ENCODE measurements at regions not wholly inside any gene's neighbourhood (a gene's known extent, or its start where the extent isn't known, plus 50 kb on each side); places are given as distances from the start of the nearest gene placed in this dataset.
A peak's percentile ranks its signal among the peaks of the same experiment; 100 is the strongest.

DNA sequence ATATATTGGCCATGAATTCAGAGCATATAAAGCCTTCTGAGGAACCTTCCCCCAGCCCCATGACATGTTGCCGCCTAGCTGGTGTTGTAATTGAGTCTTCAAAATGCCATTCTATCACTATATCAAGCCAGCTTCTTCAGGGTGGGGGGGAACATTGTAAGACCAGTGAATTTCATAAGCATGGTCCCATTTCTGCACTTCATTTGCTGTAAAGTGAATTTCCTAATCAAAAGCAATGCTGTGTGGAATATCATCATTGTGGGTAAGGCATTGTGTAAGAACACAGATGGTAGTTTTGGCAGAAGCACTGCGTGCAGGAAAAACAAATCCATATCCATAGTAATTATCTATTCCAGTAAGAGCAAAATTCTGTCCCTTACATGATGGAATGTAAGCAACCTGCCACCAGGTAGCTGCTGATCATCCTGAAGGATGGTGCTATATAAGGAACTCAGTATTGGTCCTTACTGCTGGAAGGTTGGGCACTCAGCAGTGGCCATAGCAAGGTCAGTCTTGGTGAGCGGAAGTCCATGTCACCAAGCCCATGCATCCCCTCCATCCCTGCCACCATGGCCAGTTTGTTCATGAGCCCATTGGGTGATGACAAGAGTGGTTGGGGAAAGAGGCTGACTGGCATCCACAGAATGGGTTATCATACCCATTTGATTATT is 159.4 kb downstream of the COPS8 start:
- Histone ChIP-seq H3K9me3 (ENCODE audit: low read depth) (no peaks in the 10 kb centered on the region), H3K27ac (no peak overlapping the region), H3K4me1 (ENCODE audit: low read depth) (no peaks in the 10 kb centered on the region), H3K27me3 (no peaks in the 10 kb centered on the region), H3K4me3 (no peak overlapping the region), H3K36me3 (no peaks in the 10 kb centered on the region)
- peak in 1 of 2 donors; percentile 98 for DNase-seq (ENCODE audit: low read depth in 1 of 2, low spot score in 1 of 2)
- TF ChIP-seq, protein P1, sequence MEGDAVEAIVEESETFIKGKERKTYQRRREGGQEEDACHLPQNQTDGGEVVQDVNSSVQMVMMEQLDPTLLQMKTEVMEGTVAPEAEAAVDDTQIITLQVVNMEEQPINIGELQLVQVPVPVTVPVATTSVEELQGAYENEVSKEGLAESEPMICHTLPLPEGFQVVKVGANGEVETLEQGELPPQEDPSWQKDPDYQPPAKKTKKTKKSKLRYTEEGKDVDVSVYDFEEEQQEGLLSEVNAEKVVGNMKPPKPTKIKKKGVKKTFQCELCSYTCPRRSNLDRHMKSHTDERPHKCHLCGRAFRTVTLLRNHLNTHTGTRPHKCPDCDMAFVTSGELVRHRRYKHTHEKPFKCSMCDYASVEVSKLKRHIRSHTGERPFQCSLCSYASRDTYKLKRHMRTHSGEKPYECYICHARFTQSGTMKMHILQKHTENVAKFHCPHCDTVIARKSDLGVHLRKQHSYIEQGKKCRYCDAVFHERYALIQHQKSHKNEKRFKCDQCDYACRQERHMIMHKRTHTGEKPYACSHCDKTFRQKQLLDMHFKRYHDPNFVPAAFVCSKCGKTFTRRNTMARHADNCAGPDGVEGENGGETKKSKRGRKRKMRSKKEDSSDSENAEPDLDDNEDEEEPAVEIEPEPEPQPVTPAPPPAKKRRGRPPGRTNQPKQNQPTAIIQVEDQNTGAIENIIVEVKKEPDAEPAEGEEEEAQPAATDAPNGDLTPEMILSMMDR (IDR thresholded peaks at IDR 0.05; ENCODE audit: low read depth, low read length) = no peak

DNA sequence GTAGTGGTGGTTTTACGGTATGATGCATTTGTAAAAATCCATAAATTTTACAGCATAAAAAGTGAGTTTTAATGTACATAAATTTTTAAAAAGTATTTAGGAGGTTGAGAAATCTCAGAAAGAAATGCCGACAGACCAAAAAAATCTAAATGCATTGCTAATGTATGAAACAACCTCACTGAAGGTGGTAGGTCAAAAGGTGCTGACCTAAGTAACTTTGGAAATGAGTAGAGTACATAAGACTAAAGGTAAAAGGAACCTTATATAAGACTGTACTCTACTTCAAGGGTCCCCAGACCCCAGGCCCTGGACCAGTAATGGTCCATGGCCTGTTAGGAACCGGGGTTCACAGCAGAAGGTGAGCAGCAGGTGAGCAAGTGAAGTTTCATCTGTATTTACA is 163.4 kb downstream of the COL6A3 start:
- TF ChIP-seq, protein P1 (IDR thresholded peaks at IDR 0.05; ENCODE audit: low read depth, low read length) = no peak
- H3K27me3 ChIP-seq = no peaks in the 10 kb centered on the region
- H3K27ac ChIP-seq = no peak overlapping the region
- H3K9me3 ChIP-seq (ENCODE audit: low read depth) = no peaks in the 10 kb centered on the region
- no peak for DNase-seq (ENCODE audit: low read depth in 1 of 2, low spot score in 1 of 2)
- no peak overlapping the region for H3K4me3 ChIP-seq
- H3K36me3 ChIP-seq = no peaks in the 10 kb centered on the region
- H3K4me1 ChIP-seq (ENCODE audit: low read depth) = peaks cover 4% of the 10 kb centered on the region

DNA sequence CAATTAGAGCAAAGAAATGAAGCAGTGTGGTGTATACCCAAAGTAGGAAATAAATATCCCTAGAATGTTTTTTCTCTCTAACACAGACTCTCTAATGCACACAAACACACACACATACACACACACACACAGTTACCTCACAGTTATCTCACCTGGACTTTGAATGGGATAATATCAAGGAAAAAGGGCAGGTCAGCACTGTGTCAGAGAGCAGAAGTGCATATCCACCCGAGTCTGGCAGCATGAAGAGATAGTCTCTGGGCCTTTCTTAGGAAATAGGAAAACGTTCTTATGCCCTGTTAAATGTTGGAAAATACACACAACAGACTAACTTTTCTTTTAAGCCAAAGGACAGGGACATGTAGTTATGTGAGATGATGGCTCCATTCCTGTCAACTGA is 162.0 kb downstream of the COL6A3 start:
- TF ChIP-seq, protein P1 (IDR thresholded peaks at IDR 0.05; ENCODE audit: low read depth, low read length) = no peak
- peaks cover 4% of the 10 kb centered on the region for H3K4me1 ChIP-seq (ENCODE audit: low read depth)
- H3K27me3 ChIP-seq = no peaks in the 10 kb centered on the region
- no peak for DNase-seq (ENCODE audit: low read depth in 1 of 2, low spot score in 1 of 2)
- H3K4me3 ChIP-seq = no peak overlapping the region
- no peaks in the 10 kb centered on the region for H3K36me3 ChIP-seq
- no peaks in the 10 kb centered on the region for H3K9me3 ChIP-seq (ENCODE audit: low read depth)
- no peak overlapping the region for H3K27ac ChIP-seq

DNA sequence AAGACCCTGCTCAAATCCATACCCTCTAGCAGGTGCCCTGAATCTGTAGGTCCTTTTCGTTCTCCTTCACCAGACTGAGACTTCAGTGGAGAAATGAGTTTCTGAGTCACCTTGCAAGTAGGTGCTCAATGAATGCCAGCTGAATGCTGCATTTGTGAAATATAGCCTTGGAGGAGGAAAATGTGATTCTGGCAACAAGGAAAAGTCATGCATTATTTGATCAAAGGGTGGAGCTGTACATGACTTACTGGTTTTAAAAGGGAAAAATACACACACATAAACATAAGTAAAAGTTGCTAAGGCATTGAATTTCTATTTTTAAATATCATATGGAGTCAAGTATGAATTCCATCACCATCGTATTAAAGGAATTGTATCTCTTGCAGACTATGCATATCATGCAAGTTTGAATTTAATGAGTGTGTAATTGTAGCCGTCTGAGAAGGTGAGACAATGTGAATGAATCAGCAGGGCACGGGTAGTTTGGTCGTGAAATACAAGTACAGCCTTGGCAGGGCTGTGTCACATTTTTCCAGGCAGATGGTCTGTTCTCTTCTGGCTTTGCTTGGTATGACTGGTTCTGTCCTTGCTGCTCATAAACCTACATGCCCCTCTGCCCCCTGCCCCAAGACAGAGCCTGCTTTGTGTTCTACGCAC is 160.8 kb downstream of the COL6A3 start:
- Histone ChIP-seq H3K4me1 (ENCODE audit: low read depth) (peaks cover 4% of the 10 kb centered on the region), H3K27ac (no peak overlapping the region), H3K36me3 (no peaks in the 10 kb centered on the region), H3K9me3 (ENCODE audit: low read depth) (no peaks in the 10 kb centered on the region), H3K4me3 (no peak overlapping the region), H3K27me3 (no peaks in the 10 kb centered on the region)
- no peak for DNase-seq (ENCODE audit: low read depth in 1 of 2, low spot score in 1 of 2)
- TF ChIP-seq, protein P1 (IDR thresholded peaks at IDR 0.05; ENCODE audit: low read depth, low read length) = no peak

DNA sequence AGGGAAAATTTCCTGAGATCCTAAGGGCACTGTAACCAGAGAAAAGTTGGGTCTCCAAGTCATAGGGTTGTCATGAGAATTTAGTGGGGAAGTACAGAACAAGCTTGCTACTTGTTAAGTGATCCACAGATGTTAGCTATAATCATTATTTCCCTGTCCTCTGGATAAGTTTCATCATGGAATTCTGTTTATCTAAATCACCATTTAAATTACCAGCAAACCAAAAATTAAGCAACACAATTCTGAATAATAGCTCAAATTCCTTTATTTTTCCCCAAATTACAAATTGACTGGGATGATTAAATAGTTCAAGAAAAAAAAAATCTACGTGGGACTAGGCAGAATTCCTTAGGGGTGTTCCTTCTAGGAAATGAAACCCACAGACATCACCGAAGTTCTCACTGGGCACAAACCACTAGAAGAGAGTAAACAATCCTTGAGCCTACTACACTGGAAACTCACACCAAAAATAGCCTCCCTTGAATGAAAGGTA is 159.5 kb downstream of the COL6A3 start:
- Histone ChIP-seq H3K36me3 (no peaks in the 10 kb centered on the region), H3K27ac (no peak overlapping the region), H3K4me3 (no peak overlapping the region), H3K4me1 (ENCODE audit: low read depth) (peaks cover 4% of the 10 kb centered on the region), H3K27me3 (no peaks in the 10 kb centered on the region), H3K9me3 (ENCODE audit: low read depth) (no peaks in the 10 kb centered on the region)
- TF ChIP-seq, protein P1 (IDR thresholded peaks at IDR 0.05; ENCODE audit: low read depth, low read length) = no peak
- DNase-seq (ENCODE audit: low read depth in 1 of 2, low spot score in 1 of 2) = peak; percentile 2 to 78

Measured in cardiac muscle cell (in vitro differentiated cells and primary cell).